ENCODE measurements at regions not wholly inside any gene's neighbourhood (a gene's known extent, or its start where the extent isn't known, plus 50 kb on each side); places are given as distances from the start of the nearest gene placed in this dataset.
"Not testable (repeated sequence)": the region's sequence is repeated elsewhere in the genome, so short reads cannot be mapped to it uniquely, and the experiment has no call there.

DNA sequence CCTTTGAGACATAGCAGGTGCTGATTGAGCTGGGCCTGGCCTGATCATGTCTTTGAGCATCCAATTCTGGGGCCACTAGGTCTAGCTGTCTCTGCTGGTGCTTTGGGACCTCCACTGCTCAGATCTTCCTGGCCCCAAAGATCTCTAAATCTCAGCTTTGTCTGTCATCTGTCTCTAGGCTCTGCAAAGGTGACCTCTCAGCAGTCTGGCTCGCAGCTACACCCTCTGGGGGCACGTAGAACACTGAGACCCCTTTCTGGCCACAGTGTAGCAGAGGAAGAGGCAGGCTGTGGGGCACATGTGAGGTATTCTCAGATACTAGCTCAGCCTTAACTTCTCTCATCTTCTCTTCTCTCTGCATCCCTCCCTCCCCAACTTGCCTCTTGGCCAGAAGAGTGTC lies 298.1 kb upstream of the PLGLB1 start:
- H3K4me3 ChIP-seq; H3K4me1 ChIP-seq; DNase-seq; H3K36me3 ChIP-seq; H3K27ac ChIP-seq; H3K9me3 ChIP-seq; intact Hi-C loops (cut with DNase I; ENCODE audit: low total_unique reads); H3K27me3 ChIP-seq: not testable (repeated sequence)

DNA sequence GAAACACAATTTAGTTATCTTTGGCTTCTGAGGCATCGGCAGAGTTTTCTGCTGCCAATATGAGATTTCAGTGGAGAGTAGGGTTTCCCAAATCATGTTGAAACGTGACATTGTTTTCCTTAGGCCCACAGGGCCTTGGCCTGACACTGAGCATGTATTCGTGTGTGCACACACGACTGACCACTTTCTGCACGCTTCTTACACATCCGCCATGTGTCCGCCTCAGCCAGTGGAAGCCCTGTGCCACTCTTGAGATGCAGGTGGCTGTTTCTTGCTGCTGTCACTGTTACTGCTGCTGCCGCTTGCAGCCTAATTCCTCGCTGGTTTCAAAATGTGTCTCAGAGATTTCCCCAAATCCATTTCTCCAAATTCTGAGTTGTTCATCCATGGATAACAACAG lies 299.6 kb upstream of the PLGLB1 start:
- H3K27ac ChIP-seq; H3K27me3 ChIP-seq; H3K4me3 ChIP-seq; H3K36me3 ChIP-seq; DNase-seq; intact Hi-C loops (cut with DNase I; ENCODE audit: low total_unique reads); H3K9me3 ChIP-seq; H3K4me1 ChIP-seq: not testable (repeated sequence)

DNA sequence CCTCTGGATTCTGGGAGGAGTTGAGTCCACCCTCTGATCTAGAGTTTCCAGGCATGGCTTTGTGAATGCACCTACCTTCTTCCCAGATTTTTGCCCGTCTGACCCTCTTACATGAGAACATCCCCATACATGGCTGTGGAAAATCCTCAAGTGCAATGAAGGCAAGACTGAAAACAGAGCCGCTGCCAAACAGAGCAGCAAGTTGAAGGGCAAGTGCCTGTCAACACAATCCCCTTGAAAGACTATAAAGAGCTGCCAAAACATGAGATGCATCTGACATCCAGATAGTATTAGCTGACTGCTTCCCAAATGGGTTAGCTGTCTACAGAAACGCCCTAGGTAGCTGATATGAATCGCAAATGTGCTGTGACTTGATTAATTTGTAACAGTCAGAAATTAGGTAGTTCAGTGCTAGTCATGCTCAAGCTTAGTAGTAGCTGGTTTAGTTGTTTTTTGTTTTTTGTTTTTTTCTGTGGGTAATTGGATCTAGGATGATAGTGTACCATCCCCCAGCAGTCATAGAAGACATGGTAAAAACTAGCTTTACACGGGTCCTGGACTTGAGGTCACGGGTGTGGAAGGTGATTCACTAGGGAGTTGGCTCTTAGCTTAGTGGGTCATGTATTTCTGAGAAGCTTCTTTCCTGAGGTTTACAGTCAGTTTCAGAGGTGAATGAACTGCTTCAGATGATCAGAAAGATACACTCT lies 302.8 kb upstream of the PLGLB1 start:
- DNase-seq; H3K36me3 ChIP-seq; H3K4me3 ChIP-seq; H3K27ac ChIP-seq; intact Hi-C loops (cut with DNase I; ENCODE audit: low total_unique reads); H3K27me3 ChIP-seq; H3K4me1 ChIP-seq; H3K9me3 ChIP-seq: not testable (repeated sequence)

DNA sequence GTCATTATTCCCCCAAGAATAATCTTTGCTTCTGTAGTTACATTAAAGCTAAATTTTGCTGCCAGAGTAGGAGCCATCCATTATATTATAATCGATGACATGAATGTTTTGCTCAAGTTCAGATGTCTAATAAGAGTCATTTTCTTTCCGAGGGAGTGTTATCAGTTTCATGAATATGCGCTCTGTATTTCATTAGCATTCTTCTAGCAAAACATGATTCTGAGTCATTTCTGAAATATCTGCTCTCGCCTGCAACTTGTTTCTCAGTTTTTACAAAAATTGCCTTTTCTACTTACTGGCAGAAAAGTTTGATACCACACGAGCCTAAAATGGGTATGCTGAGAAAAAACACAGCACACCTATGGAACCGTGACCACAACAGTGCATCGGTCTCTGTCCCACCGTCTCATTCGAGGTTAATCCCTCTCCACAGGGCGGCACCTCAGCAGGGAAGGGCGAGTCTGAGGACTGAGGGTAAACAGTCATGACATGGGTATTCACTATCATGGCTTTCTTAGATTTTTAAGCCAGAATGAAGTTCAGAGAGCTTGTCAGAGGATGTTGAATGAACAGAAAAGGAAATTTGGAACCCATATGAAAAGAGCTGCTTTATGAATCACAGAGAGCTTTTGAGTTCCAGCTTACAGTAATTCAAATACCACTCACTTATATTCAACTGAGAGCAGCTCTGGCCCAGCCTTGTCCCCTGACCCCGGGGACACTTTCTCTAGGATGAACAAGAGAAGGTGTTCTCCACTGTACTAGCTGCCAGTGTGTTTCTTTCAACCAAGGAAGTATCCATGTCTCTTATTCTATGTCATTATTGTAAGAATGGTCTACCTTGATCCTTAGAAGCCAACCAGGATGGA lies 303.6 kb upstream of the PLGLB1 start:
- DNase-seq; intact Hi-C loops (cut with DNase I; ENCODE audit: low total_unique reads); H3K27ac ChIP-seq; H3K9me3 ChIP-seq; H3K4me1 ChIP-seq; H3K4me3 ChIP-seq; H3K36me3 ChIP-seq; H3K27me3 ChIP-seq: not testable (repeated sequence)

DNA sequence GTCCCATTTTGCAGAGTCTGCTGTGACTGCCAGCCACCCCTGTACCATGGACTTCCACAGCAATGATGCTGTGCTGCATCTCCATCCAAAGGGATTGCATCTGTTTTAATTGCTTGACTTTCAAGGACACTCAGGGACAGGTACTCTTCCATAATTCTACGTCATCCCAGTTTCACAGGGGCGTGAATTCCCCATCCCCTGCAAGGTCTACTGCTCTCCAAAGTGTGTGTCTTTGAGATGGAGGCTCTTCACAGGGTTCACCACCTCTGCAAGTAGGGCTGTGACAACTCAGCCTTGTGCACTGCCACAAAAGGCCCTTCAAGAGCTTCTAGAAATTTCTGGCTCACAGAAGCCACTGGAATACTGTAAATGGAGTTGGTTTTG lies 304.3 kb upstream of the PLGLB1 start:
- intact Hi-C loops (cut with DNase I; ENCODE audit: low total_unique reads); H3K27ac ChIP-seq; H3K36me3 ChIP-seq; H3K4me3 ChIP-seq; H3K9me3 ChIP-seq; H3K4me1 ChIP-seq; DNase-seq; H3K27me3 ChIP-seq: not testable (repeated sequence)

DNA sequence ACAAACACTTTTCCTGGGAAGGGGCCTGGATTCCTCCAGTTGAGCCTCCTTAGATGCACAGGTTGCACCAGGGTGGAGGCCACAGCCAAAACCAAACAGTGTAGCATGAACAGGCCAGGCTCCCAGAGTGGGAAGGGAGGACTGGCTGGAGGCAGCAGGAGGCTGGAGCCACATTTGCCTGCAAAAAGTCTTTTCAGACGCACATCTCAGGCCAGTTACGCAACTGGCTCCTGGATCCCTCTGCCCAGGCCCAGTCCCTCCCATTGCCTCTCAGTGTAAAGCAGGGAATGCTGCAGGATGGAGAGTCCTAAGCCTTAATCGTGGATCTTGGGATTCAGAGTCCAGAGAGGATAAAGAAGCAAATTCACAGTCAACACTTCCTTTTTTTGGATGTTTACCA lies 305.1 kb upstream of the PLGLB1 start:
- H3K27ac ChIP-seq; intact Hi-C loops (cut with DNase I; ENCODE audit: low total_unique reads); DNase-seq; H3K27me3 ChIP-seq; H3K4me1 ChIP-seq; H3K4me3 ChIP-seq; H3K36me3 ChIP-seq; H3K9me3 ChIP-seq: not testable (repeated sequence)

DNA sequence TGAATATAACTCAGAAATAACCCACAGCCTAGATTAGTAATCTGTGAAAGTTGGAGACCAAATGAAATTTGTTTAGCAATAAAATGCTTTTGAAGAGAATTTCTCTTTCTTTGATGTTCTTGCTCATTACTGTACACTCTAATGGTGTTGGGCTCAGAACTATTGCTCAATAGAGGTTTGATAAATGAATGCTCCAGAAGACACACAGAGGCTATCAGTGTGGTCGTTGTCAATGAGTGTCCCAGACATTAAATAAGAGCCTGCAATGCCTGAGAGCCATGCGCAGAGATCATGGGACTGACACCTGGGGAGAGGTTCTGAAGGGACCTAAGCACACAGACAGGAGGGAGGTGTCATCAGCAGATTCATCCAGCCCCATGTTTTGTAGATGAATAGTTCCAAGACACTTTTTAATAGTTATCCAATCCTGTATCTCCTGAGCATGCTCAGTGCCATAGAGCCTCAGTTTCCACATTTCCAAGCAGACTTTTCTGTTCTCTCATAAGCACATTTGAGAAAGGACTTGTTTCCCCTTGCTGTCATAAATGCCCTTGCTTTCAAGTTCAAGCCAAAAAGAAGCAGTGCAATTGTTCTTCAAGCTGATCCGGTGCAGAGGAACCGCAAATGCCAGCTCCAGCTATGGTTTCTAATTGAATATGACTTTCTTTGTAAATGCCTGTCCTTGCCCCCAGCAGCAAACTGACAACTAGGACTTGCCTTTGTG lies 306.2 kb upstream of the PLGLB1 start:
- intact Hi-C loops (cut with DNase I; ENCODE audit: low total_unique reads); H3K9me3 ChIP-seq; H3K27ac ChIP-seq; DNase-seq; H3K4me1 ChIP-seq; H3K27me3 ChIP-seq; H3K36me3 ChIP-seq; H3K4me3 ChIP-seq: not testable (repeated sequence)

DNA sequence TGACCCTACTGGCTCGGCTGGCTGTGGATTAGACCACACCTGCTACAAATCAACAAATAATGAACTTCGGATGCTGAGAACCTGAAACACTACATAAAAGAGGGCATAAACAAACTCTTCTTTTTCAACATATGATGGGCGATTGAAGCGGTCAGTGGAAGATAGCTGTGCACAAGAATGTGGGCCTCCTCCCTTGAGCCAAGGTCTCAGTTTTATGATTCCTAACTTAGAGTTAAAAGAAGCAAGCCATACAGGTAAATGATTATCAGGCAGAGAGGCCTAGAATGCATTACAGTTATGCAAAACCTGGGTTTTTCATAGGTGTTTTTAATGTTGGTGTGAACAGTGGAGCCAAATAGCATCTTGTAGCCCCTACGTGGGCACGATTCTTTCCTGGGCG lies 307.9 kb upstream of the PLGLB1 start:
- H3K36me3 ChIP-seq; intact Hi-C loops (cut with DNase I; ENCODE audit: low total_unique reads); H3K4me1 ChIP-seq; H3K27ac ChIP-seq; DNase-seq; H3K27me3 ChIP-seq; H3K9me3 ChIP-seq; H3K4me3 ChIP-seq: not testable (repeated sequence)

DNA sequence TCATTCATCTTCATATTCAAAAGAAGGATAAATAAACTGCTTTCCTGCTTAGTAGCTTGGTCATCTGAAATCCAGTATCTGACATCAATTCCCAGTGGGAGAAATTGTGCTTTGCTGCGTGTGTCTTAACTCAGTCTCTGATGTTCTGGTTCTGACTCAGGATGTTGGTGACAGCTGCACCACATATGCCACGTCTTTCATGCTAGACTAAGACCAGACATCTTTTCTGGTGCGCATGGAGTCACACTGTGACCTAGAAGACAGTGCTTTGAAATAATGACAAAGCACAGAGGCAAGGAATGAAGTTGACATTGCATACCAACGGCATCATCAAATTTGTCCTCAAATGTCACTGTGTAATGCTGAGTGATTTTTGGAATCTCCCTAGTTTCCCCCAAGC lies 308.8 kb upstream of the PLGLB1 start:
- H3K36me3 ChIP-seq; H3K9me3 ChIP-seq; intact Hi-C loops (cut with DNase I; ENCODE audit: low total_unique reads); H3K27ac ChIP-seq; DNase-seq; H3K4me1 ChIP-seq; H3K4me3 ChIP-seq; H3K27me3 ChIP-seq: not testable (repeated sequence)

DNA sequence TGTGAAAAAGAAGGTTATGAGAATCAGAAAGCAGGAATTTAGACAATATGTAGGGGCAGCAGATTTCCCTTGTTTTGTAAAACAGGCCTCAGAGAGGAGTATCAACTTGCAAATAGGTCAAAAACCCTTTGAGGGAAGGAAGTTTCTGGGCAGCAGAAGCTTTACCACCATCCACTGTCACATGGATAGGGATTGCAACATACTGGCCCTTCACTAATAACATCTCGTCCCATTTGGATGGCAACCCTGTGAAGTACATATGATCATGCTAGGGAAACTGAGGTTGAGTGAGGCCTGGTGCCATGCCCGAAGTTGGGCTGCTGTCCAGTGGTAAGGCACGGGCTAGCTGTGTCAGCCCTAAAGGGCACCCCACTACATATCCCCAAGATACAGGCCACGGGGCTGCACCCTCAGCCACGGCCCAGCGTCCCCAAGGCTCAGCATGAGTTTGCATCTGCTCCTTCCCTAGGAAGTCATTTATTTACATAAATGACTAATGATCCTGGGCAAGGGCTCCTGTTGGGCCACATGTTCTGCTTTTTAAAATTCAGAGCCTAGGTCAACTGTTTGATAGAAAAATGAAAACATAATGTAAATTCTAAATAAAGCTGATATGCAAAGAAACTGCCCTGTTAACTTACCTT lies 310.4 kb upstream of the PLGLB1 start:
- H3K36me3 ChIP-seq; H3K9me3 ChIP-seq; H3K4me3 ChIP-seq; H3K27me3 ChIP-seq; intact Hi-C loops (cut with DNase I; ENCODE audit: low total_unique reads); H3K27ac ChIP-seq; H3K4me1 ChIP-seq; DNase-seq: not testable (repeated sequence)

DNA sequence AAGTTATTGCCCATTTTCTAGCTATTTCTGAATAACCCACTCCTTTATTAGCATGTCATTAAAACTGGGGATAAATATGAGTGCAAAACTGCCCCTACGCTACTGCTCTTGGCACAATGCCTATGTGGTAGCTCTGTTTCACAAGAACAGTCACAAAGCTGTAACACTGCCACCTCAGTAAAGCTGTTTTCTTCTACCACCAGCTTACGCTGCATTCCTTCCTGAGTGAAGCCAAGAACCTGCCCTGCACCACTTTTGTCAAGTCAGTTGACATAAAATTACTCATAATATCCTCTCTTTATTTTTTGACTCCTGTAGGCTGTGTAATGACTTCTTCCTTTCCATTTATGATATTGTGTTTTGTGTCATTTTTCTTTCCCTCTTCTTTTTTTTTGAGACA lies 313.2 kb upstream of the PLGLB1 start:
- DNase-seq; intact Hi-C loops (cut with DNase I; ENCODE audit: low total_unique reads); H3K4me3 ChIP-seq; H3K27ac ChIP-seq; H3K4me1 ChIP-seq; H3K36me3 ChIP-seq; H3K27me3 ChIP-seq; H3K9me3 ChIP-seq: not testable (repeated sequence)

DNA sequence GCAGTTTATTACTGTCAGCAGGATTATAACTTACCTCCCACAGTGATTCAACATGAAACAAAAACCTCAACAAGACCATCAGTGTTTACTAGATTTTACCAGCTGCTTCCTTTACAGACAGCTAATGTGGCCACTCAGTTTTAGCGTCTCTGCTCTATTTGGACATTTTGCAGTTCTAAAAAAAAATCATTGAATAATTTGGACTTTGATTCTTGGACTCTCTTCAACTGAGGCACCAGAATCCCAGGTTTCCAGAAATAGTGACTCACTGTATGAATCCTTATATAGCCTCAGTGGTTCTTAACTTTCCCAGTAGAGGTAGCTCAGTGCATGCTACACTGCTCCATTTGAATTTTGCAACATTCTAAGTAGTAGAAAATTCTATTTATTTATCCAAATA lies 317.4 kb upstream of the PLGLB1 start:
- H3K27me3 ChIP-seq; DNase-seq; H3K36me3 ChIP-seq; intact Hi-C loops (cut with DNase I; ENCODE audit: low total_unique reads); H3K4me3 ChIP-seq; H3K9me3 ChIP-seq; H3K27ac ChIP-seq; H3K4me1 ChIP-seq: not testable (repeated sequence)
